ENCODE measurements at regions not wholly inside any gene's neighbourhood (a gene's known extent, or its start where the extent isn't known, plus 50 kb on each side); places are given as distances from the start of the nearest gene placed in this dataset.

- no peaks in the 10 kb centered on the region for H3K4me1 ChIP-seq (ENCODE audit: control insufficient read depth in 1 of 2, insufficient read depth in 1 of 2, low read depth in 1 of 2, low read length in 1 of 2)
- no peaks in the 10 kb centered on the region for H3K9me3 ChIP-seq
- no peak overlapping the region for H3K4me3 ChIP-seq (ENCODE audit: low read depth in 1 of 2, low read length in 1 of 2)
- H3K36me3 ChIP-seq = no peaks in the 10 kb centered on the region
- no peak overlapping the region for H3K27ac ChIP-seq
- TF ChIP-seq CTCF (IDR thresholded peaks at IDR 0.05) = no peak
- peaks cover 7% of the 10 kb centered on the region for H3K27me3 ChIP-seq
Observed at GRCh38 chr14:56885825-56886224, 75.5 kb upstream of the OTX2 start.

- no peak overlapping the region for H3K27ac ChIP-seq
- no peak for TF ChIP-seq CTCF (IDR thresholded peaks at IDR 0.05)
- H3K4me3 ChIP-seq (ENCODE audit: low read depth in 1 of 2, low read length in 1 of 2) = no peak overlapping the region
- no peaks in the 10 kb centered on the region for H3K9me3 ChIP-seq
- no peaks in the 10 kb centered on the region for H3K36me3 ChIP-seq
- H3K4me1 ChIP-seq (ENCODE audit: control insufficient read depth in 1 of 2, insufficient read depth in 1 of 2, low read depth in 1 of 2, low read length in 1 of 2) = no peaks in the 10 kb centered on the region
- H3K27me3 ChIP-seq = peaks cover 7% of the 10 kb centered on the region
Observed at GRCh38 chr14:56884617-56885016, 74.3 kb upstream of the OTX2 start.

GRCh38 chr14:56881181-56881580 lies 70.9 kb upstream of the OTX2 start:
- no peak overlapping the region for H3K27ac ChIP-seq

GRCh38 chr14:56878766-56879165 lies 68.5 kb upstream of the OTX2 start:
- Histone ChIP-seq H3K27ac (no peak overlapping the region), H3K4me1 (ENCODE audit: control insufficient read depth in 1 of 2, insufficient read depth in 1 of 2, low read depth in 1 of 2, low read length in 1 of 2) (no peaks in the 10 kb centered on the region)
- no peak for TF ChIP-seq CTCF (IDR thresholded peaks at IDR 0.05)

More at GRCh38 chr14:56881181-56881580, 70.9 kb upstream of the OTX2 start:
- Histone ChIP-seq H3K9me3 (no peaks in the 10 kb centered on the region), H3K4me1 (ENCODE audit: control insufficient read depth in 1 of 2, insufficient read depth in 1 of 2, low read depth in 1 of 2, low read length in 1 of 2) (no peaks in the 10 kb centered on the region), H3K4me3 (ENCODE audit: low read depth in 1 of 2, low read length in 1 of 2) (no peak overlapping the region), H3K27me3 (no peaks in the 10 kb centered on the region), H3K36me3 (no peaks in the 10 kb centered on the region)
- no peak for TF ChIP-seq CTCF (IDR thresholded peaks at IDR 0.05)

GRCh38 chr14:56875104-56875675 lies 64.9 kb upstream of the OTX2 start:
- Histone ChIP-seq H3K9me3 (no peaks in the 10 kb centered on the region), H3K4me3 (ENCODE audit: low read depth in 1 of 2, low read length in 1 of 2) (no peak overlapping the region), H3K27ac (no peak overlapping the region), H3K27me3 (no peaks in the 10 kb centered on the region), H3K36me3 (no peaks in the 10 kb centered on the region), H3K4me1 (ENCODE audit: control insufficient read depth in 1 of 2, insufficient read depth in 1 of 2, low read depth in 1 of 2, low read length in 1 of 2) (no peaks in the 10 kb centered on the region)
- TF ChIP-seq CTCF (IDR thresholded peaks at IDR 0.05) = no peak

More at GRCh38 chr14:56878766-56879165, 68.5 kb upstream of the OTX2 start:
- Histone ChIP-seq H3K9me3 (no peaks in the 10 kb centered on the region), H3K36me3 (no peaks in the 10 kb centered on the region), H3K27me3 (no peaks in the 10 kb centered on the region), H3K4me3 (ENCODE audit: low read depth in 1 of 2, low read length in 1 of 2) (no peak overlapping the region)

- Histone ChIP-seq H3K9me3 (no peaks in the 10 kb centered on the region), H3K36me3 (no peaks in the 10 kb centered on the region)
- no peak for TF ChIP-seq CTCF (IDR thresholded peaks at IDR 0.05)
Observed at GRCh38 chr14:56874375-56874774, 64.1 kb upstream of the OTX2 start.

More at GRCh38 chr14:56874375-56874774, 64.1 kb upstream of the OTX2 start:
- no peak overlapping the region for H3K27ac ChIP-seq
- no peaks in the 10 kb centered on the region for H3K4me1 ChIP-seq (ENCODE audit: control insufficient read depth in 1 of 2, insufficient read depth in 1 of 2, low read depth in 1 of 2, low read length in 1 of 2)
- no peak overlapping the region for H3K4me3 ChIP-seq (ENCODE audit: low read depth in 1 of 2, low read length in 1 of 2)
- H3K27me3 ChIP-seq = no peaks in the 10 kb centered on the region

Data from neutrophil (primary cell).